Left ventricle myocardium inferior (tissue), 1 donor: ENCODE measurements at regions not wholly inside any gene's neighbourhood (a gene's known extent, or its start where the extent isn't known, plus 50 kb on each side); places are given as distances from the start of the nearest gene placed in this dataset.

ENCODE experiments used
- DNase-seq: peaks from one replicate; pipeline ENCODE4 v3.0.0-alpha.2; 2020
- H3K27ac ChIP-seq: fragments of 200-600 bp; replicated peaks from 2 replicates; pipeline ENCODE4 v1.8.0; 2021
- H3K27me3 ChIP-seq: fragments of 200-600 bp; 2 replicates; pipeline ENCODE4 v1.8.0; 2021; ENCODE audit warnings: low read depth
- H3K36me3 ChIP-seq: fragments of 200-600 bp; 2 replicates; pipeline ENCODE4 v1.8.0; 2021
- H3K4me1 ChIP-seq: fragments of 200-600 bp; 2 replicates; pipeline ENCODE4 v1.8.0; 2021
- H3K4me3 ChIP-seq: fragments of 200-600 bp; 2 replicates; pipeline ENCODE4 v1.8.0; 2021; ENCODE audit warnings: mild to moderate bottlenecking, moderate library complexity
- H3K9me3 ChIP-seq: fragments of 200-600 bp; replicated peaks from 2 replicates; pipeline ENCODE4 v1.8.0; 2021
- CTCF ChIP-seq: fragments of 200-600 bp; IDR thresholded peaks from 2 replicates; pipeline ENCODE4 v1.8.0; 2021; ENCODE audit warnings: antibody characterized with exemption, mild to moderate bottlenecking, borderline replicate concordance
- intact Hi-C: fragments of 100-400 bp; cut with micrococcal nuclease; formaldehyde crosslinking; loops from one replicate; pipeline ENCODE4 v1.11.0; 2022
- donor health status: DM: no; HTN: yes; CAD: no; lungs with severe emphysema.

GRCh38 chr14:41973178-41973577 is 366.5 kb downstream of the LRFN5 start:
- H3K4me3 ChIP-seq = no peak overlapping the region
- H3K9me3 ChIP-seq = peaks cover 53% of the 10 kb centered on the region
- H3K36me3 ChIP-seq = no peaks in the 10 kb centered on the region
- H3K4me1 ChIP-seq = no peaks in the 10 kb centered on the region
- no peak for TF ChIP-seq CTCF
- no peaks in the 10 kb centered on the region for H3K27me3 ChIP-seq
- DNase-seq = no peak
- no peak overlapping the region for H3K27ac ChIP-seq
- intact Hi-C loops = no loop called here

- Histone ChIP-seq H3K9me3 (peaks cover 53% of the 10 kb centered on the region), H3K4me1 (no peaks in the 10 kb centered on the region), H3K27ac (no peak overlapping the region), H3K27me3 (no peaks in the 10 kb centered on the region), H3K36me3 (no peaks in the 10 kb centered on the region), H3K4me3 (no peak overlapping the region)
- intact Hi-C loops = no loop called here
- DNase-seq = no peak
- TF ChIP-seq CTCF = no peak
Observed at GRCh38 chr14:41972531-41972930, 365.9 kb downstream of the LRFN5 start.

DNA sequence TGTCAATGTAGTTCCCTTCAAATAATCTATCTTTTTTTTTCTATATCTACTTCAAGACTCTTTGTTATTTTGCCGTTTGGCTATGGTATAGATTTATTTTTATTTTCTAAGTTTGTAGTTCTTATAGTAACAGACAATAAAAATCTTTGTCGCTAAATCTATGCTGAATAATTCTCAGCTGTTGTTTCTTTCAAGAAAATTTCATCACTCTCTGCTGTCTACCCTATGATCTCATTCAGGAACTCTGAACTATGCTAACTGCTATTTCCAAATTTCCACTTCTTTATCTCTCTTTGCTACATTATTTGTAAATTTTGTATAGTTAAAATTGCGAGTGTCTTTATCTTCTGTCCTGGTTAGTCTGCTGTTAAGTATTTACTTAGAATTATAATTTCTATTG is 353.6 kb downstream of the LRFN5 start:
- no peak for TF ChIP-seq CTCF
- no peak overlapping the region for H3K27ac ChIP-seq
- H3K4me1 ChIP-seq = no peaks in the 10 kb centered on the region
- H3K4me3 ChIP-seq = no peak overlapping the region
- H3K27me3 ChIP-seq = no peaks in the 10 kb centered on the region
- H3K36me3 ChIP-seq = no peaks in the 10 kb centered on the region
- peaks cover 22% of the 10 kb centered on the region for H3K9me3 ChIP-seq
- intact Hi-C loops = no loop called here
- DNase-seq = no peak

- no peak for DNase-seq
- intact Hi-C loops = no loop called here
- Histone ChIP-seq H3K4me1 (no peaks in the 10 kb centered on the region), H3K27ac (no peak overlapping the region), H3K4me3 (no peak overlapping the region), H3K36me3 (no peaks in the 10 kb centered on the region), H3K9me3 (peaks cover 8% of the 10 kb centered on the region), H3K27me3 (no peaks in the 10 kb centered on the region)
- no peak for TF ChIP-seq CTCF
Observed at GRCh38 chr14:41957459-41957858, 350.8 kb downstream of the LRFN5 start.
